Spinal cord (tissue), 9 donors: ENCODE measurements at regions not wholly inside any gene's neighbourhood (a gene's known extent, or its start where the extent isn't known, plus 50 kb on each side); places are given as distances from the start of the nearest gene placed in this dataset.
"Not testable (repeated sequence)": the region's sequence is repeated elsewhere in the genome, so short reads cannot be mapped to it uniquely, and the experiment has no call there.

Experiments
- DNase-seq, 6 donors: peaks; one replicate each; pipeline versions ENCODE4 v3.0.0 to v3.0.0-alpha.2; 2013 to 2015; ENCODE audit warnings: low spot score in 6 of 6, low read depth in 4 of 6
- H3K27ac ChIP-seq: one replicate; pipeline ENCODE4 v1.5.1; 2013; ENCODE audit warnings: low read depth, low read length, control low read depth
- H3K27me3 ChIP-seq: one replicate; pipeline ENCODE4 v1.6.1; 2013; ENCODE audit warnings: low read length; ENCODE audit not compliant: control insufficient read depth, insufficient read depth
- H3K36me3 ChIP-seq: one replicate; pipeline ENCODE4 v1.6.1; 2013; ENCODE audit warnings: low read length; ENCODE audit not compliant: control insufficient read depth, insufficient read depth
- H3K4me1 ChIP-seq: one replicate; pipeline ENCODE4 v1.6.1; 2013; ENCODE audit warnings: low read length; ENCODE audit not compliant: control insufficient read depth, insufficient read depth
- H3K4me3 ChIP-seq: one replicate; pipeline ENCODE4 v1.5.1; 2013; ENCODE audit warnings: low read depth, low read length, control low read depth
- H3K9me3 ChIP-seq: one replicate; pipeline ENCODE4 v1.6.1; 2013; ENCODE audit warnings: low read length; ENCODE audit not compliant: control insufficient read depth, insufficient read depth
- WGBS: methylation state at CpG from one replicate; pipeline ENCODE4 v1.1.5; 2013; ENCODE audit warnings: missing lambda C conversion rate; ENCODE audit not compliant: insufficient coverage; 5-methylcytosine and 5-hydroxymethylcytosine counted together
- donor health status: healthy.

GRCh38 chr7:32816409-32816948 lies 75.1 kb downstream of the KBTBD2 start:
- not testable (repeated sequence) for H3K27ac ChIP-seq, H3K9me3 ChIP-seq, H3K36me3 ChIP-seq, H3K4me1 ChIP-seq, H3K4me3 ChIP-seq, H3K27me3 ChIP-seq, DNase-seq
- 83% methylated on average over 2 of the region's 6 CpGs for WGBS

DNA sequence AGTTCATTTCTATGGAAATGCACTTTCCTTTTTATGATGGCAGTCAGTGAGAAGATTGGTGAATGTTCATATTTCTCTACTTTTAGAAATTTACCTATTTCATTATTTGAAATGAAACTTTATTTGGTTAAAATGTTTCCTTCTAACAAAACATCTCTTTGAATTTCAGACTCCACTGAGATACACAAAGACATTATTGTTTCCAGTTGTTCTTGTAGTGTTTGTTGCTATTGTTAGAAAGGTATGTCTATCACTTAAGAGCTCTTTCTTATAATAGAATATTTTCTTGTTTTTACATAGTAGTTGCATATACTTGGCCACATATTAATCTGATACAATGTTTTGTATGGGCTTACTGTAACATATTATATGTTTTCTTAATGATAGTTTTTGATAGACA lies 76.8 kb downstream of the KBTBD2 start:
- not testable (repeated sequence) for H3K27ac ChIP-seq, H3K36me3 ChIP-seq, H3K27me3 ChIP-seq, H3K4me3 ChIP-seq, H3K4me1 ChIP-seq, DNase-seq, H3K9me3 ChIP-seq

DNA sequence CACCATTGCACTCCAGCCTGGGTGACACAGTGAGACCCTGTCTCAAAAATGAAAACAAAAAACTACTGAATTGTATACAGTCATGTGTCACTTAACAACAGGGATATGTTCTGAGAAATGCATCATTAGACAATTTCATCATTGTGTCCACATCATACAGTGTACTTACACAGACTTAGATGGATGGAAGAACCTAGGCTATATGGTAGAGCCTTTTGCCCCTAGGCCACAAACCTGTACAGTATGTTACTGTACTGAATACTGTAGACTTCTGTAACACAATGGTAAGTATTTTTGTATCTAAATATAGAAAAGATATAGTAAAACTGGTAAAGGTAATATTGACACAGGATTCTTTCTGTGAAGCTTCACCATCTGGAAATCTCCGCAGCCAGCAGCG lies 81.7 kb downstream of the KBTBD2 start:
- Histone ChIP-seq H3K27me3 (no peaks in the 10 kb centered on the region), H3K36me3 (no peaks in the 10 kb centered on the region), H3K9me3 (no peaks in the 10 kb centered on the region), H3K4me3 (no peak overlapping the region), H3K4me1 (no peaks in the 10 kb centered on the region), H3K27ac (no peak overlapping the region)
- WGBS = no CpG with 5 or more reads among the region's 2 CpGs
- no peak for DNase-seq

DNA sequence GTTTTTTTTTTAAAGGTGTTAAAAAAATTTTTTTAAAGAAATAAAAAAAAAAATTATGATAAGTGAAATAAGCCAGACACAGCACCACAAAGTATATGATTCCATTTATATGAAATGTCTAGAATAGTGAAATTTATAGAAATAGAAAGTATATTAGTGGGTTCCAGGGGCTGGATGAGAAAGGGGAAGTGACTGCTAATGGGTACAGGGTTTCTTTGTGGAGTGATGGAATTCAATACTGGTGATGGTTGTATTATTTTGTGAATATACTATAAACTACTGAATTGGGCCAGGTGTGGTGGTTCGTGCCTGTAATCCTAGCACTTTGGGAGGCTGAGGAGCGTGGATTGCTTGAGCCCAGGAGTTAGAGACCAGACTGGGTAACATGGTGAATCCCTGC lies 82.2 kb downstream of the KBTBD2 start:
- no peak for DNase-seq
- Histone ChIP-seq H3K27me3 (no peaks in the 10 kb centered on the region), H3K9me3 (no peaks in the 10 kb centered on the region), H3K4me3 (no peak overlapping the region), H3K36me3 (no peaks in the 10 kb centered on the region), H3K4me1 (no peaks in the 10 kb centered on the region), H3K27ac (no peak overlapping the region)
- 100% methylated on average over 2 of the region's 2 CpGs for WGBS

DNA sequence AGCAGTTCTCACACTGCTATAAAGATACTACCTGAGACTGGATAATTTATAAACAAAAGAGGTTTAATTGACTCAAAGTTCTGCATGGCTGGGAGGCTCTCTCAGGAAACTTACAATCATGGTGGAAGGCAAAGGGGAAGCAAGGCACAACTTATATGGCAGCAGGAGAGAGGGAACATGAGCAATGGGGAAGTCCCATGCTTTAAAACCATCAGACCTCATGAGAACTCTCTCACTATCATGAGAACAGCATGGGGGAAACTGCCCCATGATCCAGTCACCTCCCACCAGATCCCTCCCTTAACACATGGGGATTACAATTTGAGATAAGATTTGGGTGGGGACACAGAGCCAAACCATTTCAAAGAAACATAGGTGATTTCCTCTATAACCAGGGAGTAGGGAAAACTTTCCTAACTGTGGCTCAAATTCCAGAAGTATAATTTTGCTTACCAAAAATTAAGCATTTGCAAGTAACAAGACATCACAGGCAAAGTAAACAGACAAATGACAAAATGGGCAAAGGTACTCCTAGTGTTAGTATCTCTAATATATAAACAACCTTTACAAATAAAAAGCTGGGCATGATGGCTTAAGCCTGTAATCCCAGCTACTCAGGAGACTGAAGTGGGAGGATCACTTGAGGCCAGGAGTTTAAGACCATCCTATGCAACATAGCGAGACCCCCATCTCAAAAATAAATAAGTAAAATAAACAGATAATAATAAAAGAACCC lies 88.0 kb downstream of the KBTBD2 start:
- Histone ChIP-seq H3K4me1 (no peaks in the 10 kb centered on the region), H3K9me3 (peaks cover 8% of the 10 kb centered on the region), H3K4me3 (no peak overlapping the region), H3K36me3 (no peaks in the 10 kb centered on the region), H3K27me3 (no peaks in the 10 kb centered on the region), H3K27ac (no peak overlapping the region)
- DNase-seq = no peak
- WGBS = no CpG with 5 or more reads among the region's 1 CpG

DNA sequence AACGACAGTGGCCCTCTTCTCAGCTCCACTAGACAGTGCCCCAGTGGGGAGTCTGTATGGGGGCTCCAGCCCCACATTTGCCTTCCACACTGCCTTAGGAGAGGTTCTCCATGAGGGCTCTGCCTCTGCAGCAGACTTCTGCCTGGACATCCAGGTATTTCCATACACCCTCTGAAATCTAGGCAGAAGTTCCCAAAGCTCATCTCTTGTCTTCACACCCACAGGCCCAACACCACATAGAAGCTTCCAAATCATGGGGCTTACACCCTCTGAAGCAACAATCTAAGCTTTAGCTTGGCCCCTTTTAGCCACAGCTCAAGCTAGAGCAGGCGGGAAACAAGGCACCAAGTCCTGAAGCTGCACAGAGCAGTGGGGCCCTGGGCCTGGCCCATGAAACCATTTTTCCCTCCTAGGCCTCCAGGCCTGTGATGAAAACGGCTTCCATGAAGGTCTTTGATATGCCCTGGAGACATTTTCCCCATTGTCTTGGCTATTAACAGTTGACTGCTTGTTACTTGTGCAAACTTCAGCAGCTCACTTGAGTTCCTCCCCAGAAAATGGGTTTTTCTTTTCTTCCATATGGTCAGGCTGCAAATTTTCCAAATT lies 89.2 kb downstream of the KBTBD2 start:
- H3K36me3 ChIP-seq = no peaks in the 10 kb centered on the region
- H3K27me3 ChIP-seq = no peaks in the 10 kb centered on the region
- H3K9me3 ChIP-seq = peaks cover 8% of the 10 kb centered on the region
- no peak overlapping the region for H3K4me3 ChIP-seq
- no peak for DNase-seq
- no peak overlapping the region for H3K27ac ChIP-seq
- H3K4me1 ChIP-seq = no peaks in the 10 kb centered on the region
- WGBS = 97% methylated on average over 3 of the region's 3 CpGs

GRCh38 chr7:32793053-32793452 lies 98.5 kb downstream of the KBTBD2 start:
- not testable (repeated sequence) for H3K4me1 ChIP-seq, H3K9me3 ChIP-seq, H3K36me3 ChIP-seq, DNase-seq, H3K27me3 ChIP-seq, H3K4me3 ChIP-seq, H3K27ac ChIP-seq
- no CpG with 5 or more reads among the region's 5 CpGs for WGBS

GRCh38 chr7:32790766-32791430 lies 100.7 kb downstream of the KBTBD2 start:
- H3K4me3 ChIP-seq, DNase-seq, H3K9me3 ChIP-seq, H3K36me3 ChIP-seq, H3K27me3 ChIP-seq, H3K4me1 ChIP-seq, H3K27ac ChIP-seq: not testable (repeated sequence)
- 92% methylated on average over 4 of the region's 7 CpGs for WGBS

- DNase-seq, H3K4me1 ChIP-seq, H3K27ac ChIP-seq, H3K27me3 ChIP-seq, H3K36me3 ChIP-seq, H3K4me3 ChIP-seq, H3K9me3 ChIP-seq: not testable (repeated sequence)
- no CpG with 5 or more reads among the region's 8 CpGs for WGBS
These were observed 102.3 kb downstream of the KBTBD2 start for GRCh38 chr7:32789266-32789665.

DNA sequence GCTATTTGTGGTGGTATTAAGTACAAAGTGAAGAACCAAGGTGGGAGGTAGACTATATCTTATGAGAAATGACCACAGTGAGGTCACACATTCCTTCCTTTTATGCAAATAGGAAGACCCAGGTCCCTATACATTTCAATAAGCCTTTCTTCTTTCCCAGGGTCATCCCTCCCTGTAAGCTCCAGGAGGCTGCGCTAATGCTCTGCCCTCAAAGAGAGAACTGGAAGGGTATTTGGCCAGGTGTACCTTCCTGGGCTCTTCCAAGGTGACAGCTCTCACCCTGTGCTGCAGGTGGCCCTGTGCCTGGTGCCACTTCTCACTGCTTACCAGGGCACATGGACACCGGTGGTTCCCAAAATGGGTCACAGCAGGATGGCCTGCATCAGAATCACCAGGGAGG lies 103.4 kb downstream of the KBTBD2 start:
- H3K4me3 ChIP-seq, H3K36me3 ChIP-seq, DNase-seq, H3K4me1 ChIP-seq, H3K9me3 ChIP-seq, H3K27ac ChIP-seq, H3K27me3 ChIP-seq: not testable (repeated sequence)
- whole genome bisulfite sequencing = 38% methylated on average over 1 of the region's 2 CpGs
